ENCODE measurements at regions not wholly inside any gene's neighbourhood (a gene's known extent, or its start where the extent isn't known, plus 50 kb on each side); places are given as distances from the start of the nearest gene placed in this dataset.

- peak overlapping the region; percentile 55; the same call in 1 of the 2 replicates for H3K27ac ChIP-seq (ENCODE audit: low read length)
- ChIA-PET CTCF (no interaction called here), POLR2A (no interaction called here)
- peaks cover 12% of the 10 kb centered on the region; the same call in 1 of the 2 replicates for H3K9me3 ChIP-seq (ENCODE audit: control insufficient read depth, insufficient read depth, low read depth, low read length)
- H3K27me3 ChIP-seq (ENCODE audit: control insufficient read depth, insufficient read depth, low read length): no peaks in the 10 kb centered on the region
- TF ChIP-seq REST (IDR thresholded peaks at IDR 0.05; ENCODE audit: insufficient read depth in 1 of 2, low read depth in 2 of 2, low read length in 1 of 2) (no peak), CTCF (IDR thresholded peaks at IDR 0.05) (no peak), TCF7L2 (IDR thresholded peaks at IDR 0.05; ENCODE audit: low read depth, low read length) (no peak), POLR2AphosphoS5 (IDR thresholded peaks at IDR 0.05; ENCODE audit: low read depth, low read length) (no peak), SIN3A (IDR thresholded peaks at IDR 0.05; ENCODE audit: borderline replicate concordance, insufficient read depth, low read depth, low read length) (no peak)
- no peak overlapping the region for H3K4me3 ChIP-seq (ENCODE audit: low read depth in 2 of 2, low read length in 2 of 2)
- in situ Hi-C loops (cut with HindIII; ENCODE audit: low pct_unique_long_range_greater_than_20kb, low sequenced_read_pairs): no loop called here
- H3K4me1 ChIP-seq (ENCODE audit: control insufficient read depth, insufficient read depth, low read length): peaks cover 8% of the 10 kb centered on the region; the same call in 1 of the 2 replicates
- no TSS peak for BruUV-seq (replicated peaks)
- ATAC-seq: no peak
- intact Hi-C loops (cut with micrococcal nuclease; ENCODE audit: unreplicated experiment): no loop called here
- DNase-seq (ENCODE audit: low read depth, low spot score): no peak
- H3K36me3 ChIP-seq (ENCODE audit: control insufficient read depth, insufficient read depth, low read length): no peaks in the 10 kb centered on the region
Observed at GRCh38 chr11:80587906-80588305, 1147.1 kb upstream of the TENM4 start.

GRCh38 chr11:80586464-80586863 is 1145.6 kb upstream of the TENM4 start:
- Histone ChIP-seq H3K4me1 (ENCODE audit: control insufficient read depth, insufficient read depth, low read length) (0 out of 2 replicates have a peak, but pooled peaks cover 6% of the 10 kb centered on the region), H3K27me3 (ENCODE audit: control insufficient read depth, insufficient read depth, low read length) (no peaks in the 10 kb centered on the region), H3K27ac (ENCODE audit: low read length) (peak overlapping the region; percentile 55; the same call in 1 of the 2 replicates), H3K36me3 (ENCODE audit: control insufficient read depth, insufficient read depth, low read length) (no peaks in the 10 kb centered on the region), H3K4me3 (ENCODE audit: low read depth in 2 of 2, low read length in 2 of 2) (no peak overlapping the region), H3K9me3 (ENCODE audit: control insufficient read depth, insufficient read depth, low read depth, low read length) (peaks cover 3% of the 10 kb centered on the region; the same call in 1 of the 2 replicates)
- intact Hi-C loops (cut with micrococcal nuclease; ENCODE audit: unreplicated experiment) (no loop called here), in situ Hi-C loops (cut with HindIII; ENCODE audit: low pct_unique_long_range_greater_than_20kb, low sequenced_read_pairs) (no loop called here)
- BruUV-seq (replicated peaks): no TSS peak
- ATAC-seq (peak; percentile 51; the same call in 1 of the 2 replicates), DNase-seq (ENCODE audit: low read depth, low spot score) (no peak)
- ChIA-PET CTCF (no interaction called here), POLR2A (no interaction called here)
- TF ChIP-seq POLR2AphosphoS5 (IDR thresholded peaks at IDR 0.05; ENCODE audit: low read depth, low read length) (no peak), CTCF (IDR thresholded peaks at IDR 0.05) (no peak), REST (IDR thresholded peaks at IDR 0.05; ENCODE audit: insufficient read depth in 1 of 2, low read depth in 2 of 2, low read length in 1 of 2) (no peak), TCF7L2 (IDR thresholded peaks at IDR 0.05; ENCODE audit: low read depth, low read length) (no peak), SIN3A (IDR thresholded peaks at IDR 0.05; ENCODE audit: borderline replicate concordance, insufficient read depth, low read depth, low read length) (no peak)

All from Panc1 (cell line).